ENCODE measurements at regions not wholly inside any gene's neighbourhood (a gene's known extent, or its start where the extent isn't known, plus 50 kb on each side); places are given as distances from the start of the nearest gene placed in this dataset.

GRCh38 chr4:138311771-138312535, 69.8 kb upstream of the SLC7A11 start:
- DNase-seq: no peak

GRCh38 chr4:138310991-138311390, 68.8 kb upstream of the SLC7A11 start:
- DNase-seq: no peak

GRCh38 chr4:138310498-138310897, 68.3 kb upstream of the SLC7A11 start:
- no peak for DNase-seq

GRCh38 chr4:138308356-138308755, 66.2 kb upstream of the SLC7A11 start:
- DNase-seq: no peak

GRCh38 chr4:138307319-138307718, 65.2 kb upstream of the SLC7A11 start:
- no peak for DNase-seq

GRCh38 chr4:138305050-138305449, 62.9 kb upstream of the SLC7A11 start:
- no peak for DNase-seq

GRCh38 chr4:138301536-138301935, 59.4 kb upstream of the SLC7A11 start:
- DNase-seq: no peak

- no peak for DNase-seq
Observed at GRCh38 chr4:138300616-138301015, 58.5 kb upstream of the SLC7A11 start.

GRCh38 chr4:138299881-138300280, 57.7 kb upstream of the SLC7A11 start:
- no peak for DNase-seq

- no peak for DNase-seq
Observed at GRCh38 chr4:138298866-138299265, 56.7 kb upstream of the SLC7A11 start.

- DNase-seq: no peak
Observed at GRCh38 chr4:138298431-138298830, 56.3 kb upstream of the SLC7A11 start.

GRCh38 chr4:138297743-138298405, 55.7 kb upstream of the SLC7A11 start:
- DNase-seq: no peak

- no peak for DNase-seq
Observed at GRCh38 chr4:138292321-138292720, 50.2 kb upstream of the SLC7A11 start.
